GM21360 (cell line): ENCODE measurements at regions not wholly inside any gene's neighbourhood (a gene's known extent, or its start where the extent isn't known, plus 50 kb on each side); places are given as distances from the start of the nearest gene placed in this dataset.

Source experiments
- ATAC-seq: cut with Tn5 transposase; IDR thresholded peaks from one replicate; pipeline ENCODE4 v1.9.1; 2021; ENCODE audit warnings: mild to moderate bottlenecking, moderate library complexity; ENCODE audit not compliant: unreplicated experiment

DNA sequence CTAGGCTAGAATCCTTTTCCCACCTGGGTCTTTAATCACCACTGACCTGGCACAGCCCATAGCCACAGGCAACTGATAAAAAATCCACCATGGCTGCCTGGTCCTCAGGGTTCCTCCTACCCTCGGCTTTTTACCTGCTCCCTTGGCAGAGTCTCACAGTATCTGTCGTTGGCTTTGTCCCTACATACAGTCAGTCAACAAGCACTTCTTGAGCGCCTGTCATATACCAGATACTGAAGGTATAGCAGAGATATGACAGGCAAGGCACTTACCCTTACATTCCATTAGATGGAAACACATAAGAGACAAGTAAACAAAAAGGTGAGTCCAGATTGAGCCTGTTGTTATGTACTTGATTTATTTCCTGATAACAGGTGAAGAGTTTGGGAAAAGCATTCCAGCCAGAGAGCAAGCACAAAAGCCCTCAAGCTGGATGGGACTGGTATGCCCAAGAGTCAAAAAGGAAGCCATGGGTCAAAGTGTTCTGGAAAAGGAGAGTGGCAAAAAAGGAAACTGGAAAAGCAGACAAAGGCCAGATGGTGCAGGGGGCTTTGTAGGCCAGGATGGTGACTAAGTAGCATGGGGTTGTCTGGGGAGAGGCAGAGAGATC, 247.0 kb downstream of the CHD9NB start:
- no peak for ATAC-seq

DNA sequence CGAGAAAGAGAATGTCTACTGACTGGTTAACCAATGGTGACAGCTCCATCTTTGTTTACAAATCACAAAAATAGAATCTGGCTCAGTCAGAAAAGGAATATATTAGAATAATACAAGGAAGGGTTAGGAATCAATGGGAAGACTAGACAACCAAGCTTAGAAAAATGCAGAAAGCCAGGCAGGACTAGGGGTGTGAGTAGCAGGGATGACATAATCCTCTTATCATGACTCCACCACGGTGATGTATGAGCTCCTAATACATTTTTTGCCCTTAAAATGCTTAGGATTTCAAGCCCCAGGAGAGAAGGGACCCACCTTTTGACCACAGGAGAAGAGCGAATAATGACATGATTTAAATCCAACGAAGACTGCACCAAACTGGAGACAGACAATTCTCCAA, 252.3 kb downstream of the CHD9NB start:
- ATAC-seq, result no peak

DNA sequence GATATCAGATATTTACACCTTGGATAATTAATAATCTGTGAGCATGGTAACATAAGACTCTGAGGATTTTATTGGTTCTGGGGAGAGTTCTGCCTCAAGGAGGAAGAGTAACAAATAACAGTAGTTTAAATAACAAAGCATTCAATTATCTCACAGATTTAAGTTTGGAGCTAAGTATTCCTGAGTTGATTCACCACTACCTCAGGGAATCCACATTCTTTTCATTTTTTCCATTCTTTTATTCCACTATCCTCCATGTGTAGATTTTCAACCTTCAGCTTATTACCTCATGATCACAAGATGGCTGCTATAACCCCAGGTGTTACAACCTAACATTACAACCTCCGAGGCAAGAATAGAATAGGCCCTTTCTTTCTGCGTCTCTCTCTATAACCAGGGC, 252.2 kb upstream of the TOX3 start:
- no peak for ATAC-seq

DNA sequence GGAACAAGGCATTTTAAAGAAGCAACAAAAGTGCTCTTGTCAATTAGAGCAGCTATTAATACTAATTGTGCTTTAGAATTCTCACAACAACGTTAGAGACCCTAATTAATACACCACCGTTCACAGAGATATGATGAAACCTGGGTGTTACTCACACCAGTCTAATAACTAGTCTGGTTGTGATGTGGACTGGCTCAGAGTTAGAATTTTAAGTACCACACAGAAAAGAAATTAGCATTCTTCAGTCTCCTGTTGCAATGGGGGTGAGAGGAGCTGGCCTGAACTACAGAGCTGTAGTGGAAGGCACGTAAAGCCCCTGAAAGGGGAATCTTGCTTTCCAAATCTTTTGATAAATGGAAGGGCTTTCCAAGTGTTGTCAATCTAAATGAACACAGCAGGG, 240.8 kb upstream of the TOX3 start:
- ATAC-seq, result no peak

DNA sequence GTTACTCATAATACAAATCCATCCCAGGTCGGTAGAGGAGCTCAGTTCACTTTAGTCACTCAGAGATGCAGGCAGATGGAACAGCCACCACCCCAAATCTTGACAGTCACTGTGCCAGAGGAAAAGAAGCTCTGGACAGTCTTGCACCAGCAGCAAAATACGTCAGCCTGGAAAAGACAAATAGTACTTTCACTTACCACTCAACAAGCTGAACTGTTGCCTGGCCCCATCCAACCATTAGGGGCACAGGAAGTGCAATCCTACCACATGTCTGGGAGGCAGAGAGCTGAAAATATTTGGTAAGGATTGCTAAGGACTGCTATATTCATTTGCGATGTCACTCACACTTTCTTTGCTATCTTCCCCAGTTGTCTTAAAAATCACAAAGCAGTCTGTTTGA, 239.1 kb upstream of the TOX3 start:
- ATAC-seq, result no peak

DNA sequence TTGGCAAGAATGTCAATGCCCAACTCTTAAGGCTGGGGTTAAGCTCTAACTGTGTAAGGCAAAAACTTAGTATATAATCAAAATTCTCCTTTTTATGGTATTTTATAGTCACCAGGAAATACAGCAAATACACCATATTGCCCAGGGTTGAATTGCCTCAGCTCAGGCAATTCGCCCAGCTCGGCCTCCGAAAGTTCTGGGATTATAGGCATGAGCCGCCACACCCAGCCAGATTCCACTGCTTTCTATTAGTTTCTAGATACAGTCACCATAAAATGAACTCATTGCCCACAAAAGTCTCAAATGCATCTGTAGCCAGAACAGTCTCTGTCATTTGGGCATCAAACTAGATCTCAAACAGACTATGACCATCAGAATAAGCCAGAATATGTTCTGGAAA, 238.7 kb upstream of the TOX3 start:
- no peak for ATAC-seq

DNA sequence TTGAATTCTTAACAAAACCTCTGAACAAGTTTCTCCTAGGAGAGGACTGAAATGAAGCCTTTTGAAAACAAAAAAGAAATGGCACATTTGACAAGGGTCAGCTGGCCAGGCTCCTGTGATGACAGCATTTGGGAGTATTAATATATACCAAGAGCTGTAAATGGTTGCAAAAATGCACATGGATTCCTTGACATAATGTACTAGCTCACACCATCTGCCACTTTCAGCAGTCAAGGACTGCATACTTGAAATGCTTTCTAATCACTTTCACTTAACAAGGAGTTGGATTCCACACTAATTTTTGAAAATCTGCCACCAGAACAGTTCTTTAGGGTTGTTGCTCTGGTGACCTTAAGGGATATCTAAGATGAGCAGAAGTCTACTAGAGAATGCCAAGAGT, 236.7 kb upstream of the TOX3 start:
- ATAC-seq, result no peak

DNA sequence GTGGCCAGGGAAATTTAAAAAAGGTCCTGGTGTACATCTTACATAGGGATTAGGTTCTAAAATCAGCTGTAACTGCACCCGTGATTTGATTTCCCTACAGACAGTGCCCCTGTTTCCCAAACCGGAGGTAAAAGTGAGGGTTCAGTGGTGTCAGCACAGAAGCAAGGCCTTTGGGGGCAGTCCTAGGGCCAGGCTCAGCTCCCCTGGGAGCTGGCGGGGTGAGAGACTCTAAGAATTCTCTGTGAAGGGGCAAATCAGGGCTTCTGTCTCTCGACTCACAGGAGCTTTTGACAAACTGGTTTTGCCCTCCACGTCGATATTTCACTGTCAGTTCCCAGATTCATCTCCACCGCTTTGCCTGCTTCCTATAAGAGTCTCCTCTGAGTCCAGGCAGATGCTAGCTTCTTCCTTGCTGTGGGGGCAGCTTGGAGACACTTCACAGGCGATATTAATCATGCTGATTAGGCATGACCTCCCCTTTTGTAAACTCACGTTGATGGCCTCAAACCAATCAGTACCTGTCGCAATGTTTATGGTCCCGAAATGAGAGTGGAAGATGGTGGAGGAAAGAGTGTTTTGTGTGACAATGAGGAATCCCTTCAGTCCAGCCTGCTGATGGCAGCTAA, 234.2 kb upstream of the TOX3 start:
- no peak for ATAC-seq

DNA sequence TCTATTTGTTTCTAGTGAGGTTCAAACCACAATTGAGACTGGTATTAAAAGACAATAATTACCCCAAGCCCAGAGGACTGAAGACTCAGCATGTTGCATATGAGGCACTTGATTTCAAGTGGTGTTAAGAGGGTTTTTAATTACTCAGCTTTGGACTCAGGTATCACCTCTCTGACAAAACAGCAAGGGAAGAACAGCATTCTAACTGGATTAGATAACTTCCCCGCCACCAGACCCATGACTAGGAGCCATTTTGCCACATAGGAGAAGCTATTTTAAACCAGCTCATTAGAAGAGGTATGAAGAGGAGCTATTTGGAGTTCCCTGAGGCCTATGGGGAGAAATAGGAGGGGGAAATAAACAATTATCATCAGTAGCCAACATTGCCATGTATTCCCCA, 226.1 kb upstream of the TOX3 start:
- no peak for ATAC-seq

DNA sequence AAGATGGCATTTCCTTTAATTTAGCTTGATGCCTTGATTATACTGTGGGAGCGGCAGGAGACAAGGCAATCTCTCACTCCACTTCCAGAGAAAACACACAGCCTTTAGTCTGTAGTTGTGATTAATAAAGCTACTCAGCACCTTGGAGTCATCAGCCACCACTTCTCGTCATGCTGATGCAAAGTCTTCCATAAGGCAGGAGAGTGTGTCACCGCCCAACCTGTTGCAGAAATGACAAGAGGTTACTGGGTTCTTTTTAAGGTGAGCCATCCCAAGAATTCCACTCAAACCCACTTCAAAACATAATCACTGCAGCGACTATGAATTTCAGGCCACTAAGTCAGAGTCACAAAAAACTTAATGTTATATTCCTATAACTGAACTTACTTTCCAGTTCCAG, 223.9 kb upstream of the TOX3 start:
- no peak for ATAC-seq

DNA sequence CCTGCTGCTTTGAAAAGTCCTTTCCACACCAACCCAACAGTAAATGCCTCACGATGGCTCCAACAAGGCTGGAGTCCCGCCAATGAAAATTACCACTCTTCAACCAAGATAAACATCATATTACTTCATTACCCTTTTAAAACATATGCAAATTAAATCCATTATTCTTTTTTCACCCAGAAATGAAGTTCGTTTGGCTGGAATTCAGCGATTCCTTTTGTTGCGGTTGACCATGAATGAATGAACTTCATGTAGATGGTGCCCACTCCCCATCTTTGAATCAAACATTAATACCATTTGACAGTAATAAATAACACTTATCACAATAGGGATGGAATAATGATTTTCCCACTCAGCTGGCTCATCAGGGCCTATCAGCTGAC, 211.5 kb upstream of the TOX3 start:
- no peak for ATAC-seq

DNA sequence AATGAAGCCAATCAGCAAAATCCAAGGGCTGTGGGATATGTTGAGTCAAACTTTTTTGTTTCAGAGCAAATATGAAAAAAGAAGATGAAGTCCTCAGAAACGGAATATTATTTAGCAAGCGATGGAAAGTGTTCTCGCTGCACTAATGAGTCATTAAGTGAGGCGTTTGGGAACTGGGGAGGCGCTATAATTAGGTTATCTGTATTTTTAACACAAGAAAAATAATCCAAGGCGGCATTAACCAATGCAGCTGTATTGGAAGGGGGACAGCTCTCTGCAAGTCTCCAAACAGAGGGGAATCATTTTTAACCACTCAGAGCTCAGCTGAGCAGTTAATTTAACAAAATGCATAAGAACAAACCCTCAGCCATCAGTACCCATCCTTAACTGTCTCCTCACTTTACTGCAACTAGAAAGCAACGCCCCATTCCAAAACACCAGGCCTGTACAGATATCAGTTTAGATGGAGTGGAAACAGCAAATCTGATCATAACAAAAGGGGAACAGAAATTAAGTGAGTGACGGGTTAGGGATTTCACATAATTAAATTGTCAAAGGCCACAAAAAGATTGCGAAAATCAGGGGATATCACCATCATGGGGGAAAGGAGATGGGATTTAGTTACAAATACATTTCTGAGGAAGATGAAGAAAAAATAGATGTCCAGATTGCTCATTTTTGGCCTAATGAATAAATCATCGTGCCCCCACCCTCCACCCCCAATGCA, 211.0 kb upstream of the TOX3 start:
- no peak for ATAC-seq

DNA sequence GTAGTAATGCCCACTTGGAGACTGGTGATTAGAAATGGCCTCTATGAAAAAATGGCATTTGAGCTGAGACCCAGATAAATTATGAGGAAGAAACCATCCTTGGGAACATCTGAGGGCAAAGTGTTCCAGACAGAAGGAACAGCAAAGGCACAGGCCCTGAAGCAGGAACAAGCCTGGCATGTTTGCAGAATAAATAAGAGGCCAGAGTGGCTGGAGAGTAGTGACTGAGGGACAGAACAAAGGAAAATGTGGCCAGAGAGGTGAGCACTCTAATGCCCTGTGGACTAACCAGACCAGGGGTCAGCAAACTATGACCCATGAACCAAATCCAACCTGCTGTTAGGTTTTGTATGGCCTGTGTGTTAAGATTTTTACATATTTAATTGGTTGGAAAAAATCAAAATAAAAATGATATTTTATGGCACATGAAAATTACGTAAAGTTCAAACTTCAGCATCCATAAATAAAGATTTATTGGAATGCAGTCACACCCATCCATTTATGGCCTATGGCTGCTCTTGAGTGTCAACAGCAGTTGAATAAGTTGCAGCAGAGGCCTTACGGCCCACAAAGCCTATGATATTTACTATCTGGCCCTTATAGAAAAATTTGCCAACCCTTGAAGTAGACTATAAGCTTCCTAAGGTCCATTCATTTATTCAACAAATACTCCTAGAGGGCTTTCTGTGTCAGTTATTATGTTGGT, 210.0 kb upstream of the TOX3 start:
- ATAC-seq, result no peak

DNA sequence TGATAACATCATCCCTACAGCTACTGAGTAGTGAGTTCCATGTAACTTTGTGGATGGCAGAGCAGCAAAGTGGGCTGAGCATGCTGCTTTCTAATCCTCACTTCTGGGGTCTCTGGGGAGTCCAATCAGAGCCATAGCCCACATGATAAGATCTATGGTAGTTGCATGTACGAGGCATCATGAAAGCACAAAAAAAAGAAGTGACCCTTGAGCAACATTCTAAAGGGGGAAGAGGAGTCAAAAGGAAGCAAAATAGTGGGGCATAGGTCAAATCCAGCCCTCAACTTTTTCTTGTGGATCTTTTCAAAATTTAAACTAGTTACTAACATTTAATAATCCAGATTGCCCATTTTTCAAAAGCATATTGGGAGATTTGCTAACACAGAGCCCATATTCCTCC, 208.5 kb upstream of the TOX3 start:
- ATAC-seq, result no peak

DNA sequence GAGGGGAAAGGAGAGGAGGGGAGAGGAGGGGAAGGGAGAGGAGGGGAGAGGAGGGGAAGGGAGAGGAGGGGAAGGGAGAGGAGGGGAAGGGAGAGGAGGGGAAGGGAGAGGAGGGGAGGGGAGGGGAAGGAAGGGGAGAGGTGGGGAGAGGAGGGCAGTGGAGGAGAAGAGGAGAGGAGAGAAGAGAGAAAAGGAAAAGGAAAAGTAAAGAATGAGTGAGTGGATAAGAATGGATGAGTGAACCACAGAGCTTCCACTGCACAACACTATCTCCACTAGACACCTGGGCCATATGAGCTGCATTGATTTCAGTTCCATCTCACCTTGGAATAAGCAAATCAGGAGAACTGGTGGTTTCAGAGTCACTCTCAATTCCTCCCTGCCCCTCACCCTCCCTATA, 204.1 kb upstream of the TOX3 start:
- no peak for ATAC-seq

DNA sequence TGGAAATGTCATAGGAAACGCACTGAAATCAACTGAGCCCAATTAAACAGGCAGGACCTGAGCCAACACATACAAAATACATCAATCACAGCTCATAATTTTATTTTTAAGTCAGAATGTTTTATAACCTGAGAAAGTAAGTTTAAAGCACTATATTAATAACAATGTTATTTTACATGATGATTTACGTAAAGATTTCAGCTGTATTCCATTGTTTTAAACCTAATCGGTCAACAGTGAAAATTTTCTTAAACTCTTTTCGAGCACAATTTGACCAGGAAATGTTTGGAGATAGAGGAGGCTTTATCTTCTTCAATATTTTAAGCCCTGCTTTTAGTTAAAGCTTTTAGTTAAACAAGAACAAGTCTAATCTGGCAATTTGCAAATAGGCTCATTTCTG, 201.8 kb upstream of the TOX3 start:
- ATAC-seq, result no peak

DNA sequence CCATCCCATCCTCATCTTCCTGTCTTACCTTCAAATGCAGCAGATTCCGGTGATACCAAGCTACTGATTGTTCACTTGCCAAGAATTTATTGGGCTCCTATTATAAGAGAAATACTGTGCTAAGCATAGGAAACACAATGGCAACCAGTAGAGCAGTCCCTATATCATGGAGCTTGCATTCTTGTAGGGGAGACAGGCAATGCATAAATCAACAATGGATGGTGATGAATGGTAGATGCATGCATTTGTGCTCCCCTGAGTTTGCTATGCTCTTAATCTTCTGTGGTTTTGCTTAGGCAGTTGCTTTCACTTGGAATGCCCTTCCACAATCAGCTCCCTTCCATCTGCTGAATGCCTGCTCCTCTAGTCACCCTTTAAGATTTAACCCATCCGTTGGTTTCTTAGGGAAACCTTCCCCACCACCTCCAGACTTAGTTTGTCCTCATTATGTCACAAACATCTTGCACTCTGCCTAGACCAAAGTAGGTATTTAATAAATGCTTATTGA, 200.2 kb upstream of the TOX3 start:
- ATAC-seq, result no peak

DNA sequence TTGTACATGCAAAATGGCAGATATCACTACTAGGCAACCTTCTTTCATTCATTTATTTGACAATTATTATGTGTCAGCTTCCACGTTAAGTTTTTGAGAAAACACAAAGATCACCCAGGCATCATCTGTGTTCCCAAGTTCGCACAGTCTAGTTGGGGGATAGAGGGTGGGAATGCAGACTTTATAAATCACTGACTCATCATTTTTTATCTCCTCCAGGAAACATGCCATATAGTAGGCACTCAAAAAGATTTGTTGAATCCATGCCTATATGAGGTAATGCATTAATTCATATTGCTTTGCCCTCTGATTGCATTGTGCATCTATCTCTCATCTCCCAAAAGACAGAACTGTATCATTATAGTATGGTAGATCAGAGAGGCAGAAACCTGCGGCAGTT, 196.8 kb upstream of the TOX3 start:
- ATAC-seq, result no peak

DNA sequence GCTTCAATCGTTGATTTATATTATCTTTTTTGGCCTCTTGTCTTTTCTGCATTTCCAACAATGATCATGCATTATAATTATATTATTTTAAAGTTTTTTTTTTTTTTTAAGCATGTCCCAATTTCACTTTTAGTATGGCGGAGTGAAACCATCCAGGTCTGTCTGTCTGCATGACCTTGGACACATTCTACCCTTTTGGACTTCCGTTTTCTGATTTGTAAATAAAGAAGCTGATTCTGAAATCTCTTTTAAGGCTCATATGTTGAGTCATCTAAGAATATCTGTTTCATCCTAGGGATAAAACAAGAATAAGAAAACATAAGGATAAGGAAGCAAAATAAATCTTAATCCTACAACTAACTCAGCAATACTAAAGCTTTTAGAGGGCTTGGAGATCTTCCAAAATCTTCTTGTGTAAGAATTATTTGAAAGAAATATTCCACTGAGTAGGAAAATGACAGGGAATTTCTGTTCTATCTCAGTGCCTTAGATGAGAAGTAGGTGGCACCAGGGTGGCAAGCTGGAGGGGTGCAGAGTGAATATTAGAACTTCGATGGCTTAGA, 195.7 kb upstream of the TOX3 start:
- no peak for ATAC-seq

DNA sequence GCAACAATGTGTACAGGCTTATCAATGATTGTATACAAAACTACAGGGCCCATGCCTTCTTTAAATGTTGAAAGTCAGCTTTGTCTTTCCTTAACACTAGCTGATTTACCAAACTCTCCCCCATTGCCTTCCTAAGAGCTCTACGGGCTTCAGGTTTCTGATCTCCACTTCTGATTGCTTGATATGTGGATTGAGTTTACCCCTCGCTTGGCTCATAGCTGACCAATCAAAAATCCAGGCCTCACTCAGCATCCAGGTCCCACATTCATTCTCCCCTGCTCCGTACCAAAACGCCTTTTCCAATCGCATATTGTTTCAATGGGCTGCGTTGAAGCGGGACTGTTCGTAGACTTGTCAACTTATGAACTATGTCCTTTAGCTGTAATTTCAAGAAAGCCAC, 195.1 kb upstream of the TOX3 start:
- ATAC-seq, result no peak

DNA sequence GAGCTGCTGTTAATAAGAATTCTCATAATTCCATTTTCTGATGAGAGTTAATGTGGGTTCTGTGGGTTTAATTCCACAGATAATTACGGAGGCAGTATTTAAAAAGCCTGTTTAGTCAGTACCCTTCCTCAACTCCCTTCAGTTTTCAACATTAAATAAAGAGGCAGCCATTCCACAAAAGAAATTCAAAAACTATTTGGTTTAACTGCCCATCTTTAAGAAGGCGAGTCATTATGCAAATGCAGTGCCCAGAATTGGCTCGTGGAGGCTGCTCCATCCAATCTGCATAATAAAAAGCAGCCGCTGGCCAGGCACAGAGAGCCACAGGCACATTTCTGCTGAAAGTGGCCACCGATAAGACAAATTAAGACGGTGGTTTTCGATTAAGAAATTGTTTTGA, 194.4 kb upstream of the TOX3 start:
- ATAC-seq, result no peak

DNA sequence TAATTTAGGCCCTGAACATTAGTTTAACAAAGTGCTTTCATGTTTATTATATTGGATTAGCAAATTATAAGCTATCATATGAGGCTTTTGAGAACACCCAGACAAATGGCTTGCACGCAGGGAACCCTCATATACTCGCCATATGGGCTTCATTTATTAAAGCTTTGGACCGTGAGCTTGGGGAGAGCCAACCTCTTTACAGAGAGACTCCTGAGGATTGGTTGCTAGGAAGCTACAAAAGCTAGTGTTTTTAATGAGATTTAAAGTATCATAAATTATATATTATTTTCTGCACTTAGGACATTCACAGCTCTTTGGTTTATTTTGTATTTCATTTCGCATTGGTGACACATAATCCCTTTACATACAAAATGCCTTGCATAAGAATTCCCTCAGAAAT, 193.8 kb upstream of the TOX3 start:
- ATAC-seq, result no peak
